HepG2 (cell line): ENCODE measurements at regions not wholly inside any gene's neighbourhood (a gene's known extent, or its start where the extent isn't known, plus 50 kb on each side); places are given as distances from the start of the nearest gene placed in this dataset.
"Not testable (repeated sequence)": the region's sequence is repeated elsewhere in the genome, so short reads cannot be mapped to it uniquely, and the experiment has no call there.

Experiments used
- ATAC-seq: fragments of 200-7000 bp; cut with Tn5 transposase; 3 replicates; pipeline ENCODE4 v1.9.1; 2020; ENCODE audit warnings: mild to moderate bottlenecking, moderate library complexity
- BruUV-seq: library from RNA; stranded (reverse); fragments of 400-500 nt; replicated peaks from 2 replicates; lab custom pipeline; 2021; lab: Mats Ljungman, UMichigan
- CTCF ChIA-PET: fragments of 300-600 bp; formaldehyde crosslinking; extraction: SDS; loops from one replicate; lab custom pipeline; 2021; ENCODE audit warnings: low total read pairs, inconsistent platforms, low intra/inter-chr PET ratio; lab: Yijun Ruan, JAX
- POLR2A ChIA-PET: fragments of 350-600 bp; sonication (Branson Sonifier 250); formaldehyde crosslinking; loops from one replicate; lab custom pipeline; 2020; ENCODE audit warnings: antibody characterized with exemption, inconsistent platforms; lab: Yijun Ruan, JAX
- DNase-seq: peaks from one replicate; pipeline ENCODE4 v3.0.0-alpha.2; 2015; ENCODE audit warnings: low spot score
- FAIRE-seq: peaks from 3 replicates; lab custom pipeline; 2011; peaks lifted over from hg19 to GRCh38; lab: Jason Lieb, UNC
- H2AFZ ChIP-seq: one replicate; pipeline ENCODE4 v1.6.1; 2011; ENCODE audit warnings: low read length, inconsistent platforms
- H3K27ac ChIP-seq: fragments of 300-600 bp; 3 replicates; pipeline ENCODE4 v1.8.0; 2011; ENCODE audit warnings: mixed run types, mild to moderate bottlenecking, mixed read lengths, low read length, inconsistent platforms; ENCODE audit not compliant: insufficient read depth; ENCODE audit errors: extremely low read length
- H3K27me3 ChIP-seq, 2 experiments: fragments of 200-600 bp in 1 of 2; 2 replicates in 1 of 2; 3 replicates in 1 of 2; pipeline versions ENCODE4 v1.6.0 to v1.8.0; 2011; ENCODE audit warnings: low read length in 2 of 2, mild to moderate bottlenecking in 2 of 2, moderate library complexity in 2 of 2, inconsistent platforms in 1 of 2; ENCODE audit not compliant: insufficient read depth in 2 of 2, control insufficient read depth in 1 of 2
- H3K36me3 ChIP-seq, 2 experiments: fragments of 200-600 bp in 1 of 2; replicated peaks in 1 of 2; 2 replicates in 1 of 2; 3 replicates in 1 of 2; pipeline versions ENCODE4 v1.5.1 to v1.8.0; 2011; ENCODE audit warnings: low read length in 2 of 2, inconsistent platforms in 1 of 2; ENCODE audit not compliant: insufficient read depth in 2 of 2, control insufficient read depth in 1 of 2
- H3K4me1 ChIP-seq: 2 replicates; pipeline ENCODE4 v1.5.1; 2012; ENCODE audit warnings: low read length, inconsistent platforms; ENCODE audit not compliant: insufficient read depth
- H3K4me2 ChIP-seq: 2 replicates; pipeline ENCODE4 v1.6.0; 2011; ENCODE audit warnings: low read depth, low read length, inconsistent platforms
- H3K4me3 ChIP-seq, 3 experiments: fragments of 200-600 bp in 1 of 3; sonication (generic), shearing (Covaris generic) in 1 of 3; replicated peaks in 1 of 3; 2 replicates each; pipeline ENCODE4 v1.5.1; 2011 to 2016; ENCODE audit warnings: low read length in 3 of 3, inconsistent platforms in 2 of 3, low read depth in 2 of 3, mild to moderate bottlenecking in 2 of 3, control low read depth in 1 of 3, mixed read lengths in 1 of 3; ENCODE audit not compliant: insufficient read depth in 1 of 3
- H3K79me2 ChIP-seq: one replicate; pipeline ENCODE4 v1.6.1; 2011; ENCODE audit warnings: low read length, inconsistent platforms; ENCODE audit not compliant: insufficient read depth
- H3K9ac ChIP-seq: 2 replicates; pipeline ENCODE4 v1.6.0; 2011; ENCODE audit warnings: mild to moderate bottlenecking, low read depth, low read length, inconsistent platforms; ENCODE audit not compliant: insufficient read depth
- H3K9me3 ChIP-seq: 2 replicates; pipeline ENCODE4 v1.5.1; 2012; ENCODE audit warnings: mild to moderate bottlenecking, low read length
- H4K20me1 ChIP-seq: 2 replicates; pipeline ENCODE4 v1.6.0; 2011; ENCODE audit warnings: inconsistent platforms, mild to moderate bottlenecking, low read length, moderate library complexity; ENCODE audit not compliant: insufficient read depth
- ERF ChIP-seq: IDR thresholded peaks from 2 replicates; pipeline ENCODE4 v1.6.1; 2018; ENCODE audit warnings: missing biosample characterization, missing genetic modification reagents
- HNRNPH1 ChIP-seq: fragments of 200-400 bp; formaldehyde crosslinking; optimal IDR thresholded peaks from 2 replicates; pipeline ENCODE3; 2017; ENCODE audit warnings: mild to moderate bottlenecking, low read depth, low read length
- IKZF4 ChIP-seq: sonication (generic); formaldehyde crosslinking; IDR thresholded peaks from 2 replicates; pipeline ENCODE4 v1.5.1; 2020; ENCODE audit warnings: borderline replicate concordance, mild to moderate bottlenecking, low read depth, missing genetic modification reagents; ENCODE audit errors: not compliant biosample characterization
- PCBP2 ChIP-seq: fragments of 200-400 bp; formaldehyde crosslinking; optimal IDR thresholded peaks from 2 replicates; pipeline ENCODE3; 2018; ENCODE audit warnings: low read length, low read depth; ENCODE audit not compliant: poor library complexity, severe bottlenecking
- SAP130 ChIP-seq: IDR thresholded peaks from 2 replicates; pipeline ENCODE4 v1.6.1; 2016; ENCODE audit warnings: low read depth
- ZNF12 ChIP-seq: sonication (generic); formaldehyde crosslinking; IDR thresholded peaks from 2 replicates; pipeline ENCODE4 v1.5.0; 2020; ENCODE audit warnings: missing genetic modification reagents
- ZNF24 ChIP-seq: fragments of 450-650 bp; IDR thresholded peaks from 2 replicates; pipeline ENCODE4 v1.6.1; 2017; ENCODE audit warnings: antibody characterized with exemption, mild to moderate bottlenecking
- ZNF275 ChIP-seq: sonication (generic); formaldehyde crosslinking; IDR thresholded peaks from 2 replicates; pipeline ENCODE4 v1.8.0; 2022; ENCODE audit warnings: missing genetic modification reagents, mild to moderate bottlenecking, inconsistent platforms, borderline replicate concordance
- ZNF44 ChIP-seq: sonication (generic); formaldehyde crosslinking; IDR thresholded peaks from 2 replicates; pipeline ENCODE4 v1.5.1; 2020; ENCODE audit warnings: mild to moderate bottlenecking, missing genetic modification reagents
- ZNF543 ChIP-seq: sonication (generic); formaldehyde crosslinking; IDR thresholded peaks from 2 replicates; pipeline ENCODE4 v1.4.0; 2020; ENCODE audit warnings: mild to moderate bottlenecking, missing genetic modification reagents
- WGBS: methylation state at CpG from one replicate; pipeline ENCODE4 v1.1.6; 2017; ENCODE audit warnings: low lambda C conversion rate; 5-methylcytosine and 5-hydroxymethylcytosine counted together
- in situ Hi-C: cut with HindIII; loops from 2 replicates; pipeline ENCODE4 v1.10.0; 2017; ENCODE audit warnings: low pct_unique_long_range_greater_than_20kb; ENCODE audit not compliant: extremely low pct_ligation_motif_present
- intact Hi-C: fragments of 100-400 bp; cut with micrococcal nuclease; formaldehyde crosslinking; loops from one replicate; pipeline ENCODE4 v1.10.0; 2022; ENCODE audit not compliant: unreplicated experiment

GRCh38 chrX:120718969-120719368 is 89.1 kb upstream of the C1GALT1C1 start (continued):
- no peak for TF ChIP-seq PCBP2
- TF ChIP-seq ERF (CRISPR knock-in tag) = no peak
- no peak for TF ChIP-seq SAP130 (CRISPR knock-in tag)
- no peak for TF ChIP-seq IKZF4 (CRISPR knock-in tag)
- no peak for TF ChIP-seq ZNF44

GRCh38 chrX:120702337-120702736 is 72.5 kb upstream of the C1GALT1C1 start:
- BruUV-seq, H3K9me3 ChIP-seq, H2AFZ ChIP-seq, FAIRE-seq, H3K4me2 ChIP-seq, H3K36me3 ChIP-seq, ATAC-seq, CTCF ChIA-PET, H3K4me1 ChIP-seq, POLR2A ChIA-PET, H4K20me1 ChIP-seq, H3K79me2 ChIP-seq, H3K4me3 ChIP-seq, H3K27me3 ChIP-seq, in situ Hi-C loops, DNase-seq, H3K9ac ChIP-seq, H3K27ac ChIP-seq, intact Hi-C loops: not testable (repeated sequence)
- 48% methylated on average over 2 of the region's 2 CpGs for WGBS

GRCh38 chrX:120697053-120697452 is 67.2 kb upstream of the C1GALT1C1 start:
- Histone ChIP-seq H3K4me3 (no peak overlapping the region), H3K9me3 (no peaks in the 10 kb centered on the region), H3K36me3 (no peaks in the 10 kb centered on the region), H3K4me1 (peaks cover 8% of the 10 kb centered on the region), H3K27me3 (no peaks in the 10 kb centered on the region), H3K4me2 (no peak overlapping the region), H3K27ac (no peak overlapping the region), H3K9ac (no peak overlapping the region), H3K79me2 (no peaks in the 10 kb centered on the region), H2AFZ (no peak overlapping the region), H4K20me1 (no peaks in the 10 kb centered on the region)
- intact Hi-C loops = no loop called here
- no peak for FAIRE-seq
- no peak for ATAC-seq
- in situ Hi-C loops = no loop called here
- POLR2A ChIA-PET = no interaction called here
- no peak for TF ChIP-seq ZNF275 (CRISPR knock-in tag)
- TF ChIP-seq HNRNPH1 = no peak
- no peak for TF ChIP-seq ZNF543 (CRISPR knock-in tag)
- TF ChIP-seq ZNF24 = no peak
- TF ChIP-seq ZNF12 (CRISPR knock-in tag) = no peak
- CTCF ChIA-PET = no interaction called here
- DNase-seq = no peak
- BruUV-seq = no TSS peak
